B cell (primary cell): ENCODE measurements at regions not wholly inside any gene's neighbourhood (a gene's known extent, or its start where the extent isn't known, plus 50 kb on each side); places are given as distances from the start of the nearest gene placed in this dataset.

Experiments used
- ATAC-seq: fragments of 200-7000 bp; cut with Tn5 transposase; one replicate; pipeline ENCODE4 v1.10.0; 2021; ENCODE audit warnings: low read depth, mild to moderate bottlenecking, moderate number of reproducible peaks, moderate library complexity
- CTCF ChIA-PET: fragments of 350-600 bp; sonication (Branson Sonifier 250); formaldehyde crosslinking; loops from one replicate; lab custom pipeline; 2021; ENCODE audit warnings: antibody characterized with exemption, inconsistent platforms; lab: Charles Lee
- POLR2A ChIA-PET: fragments of 350-600 bp; sonication (Branson Sonifier 250); formaldehyde crosslinking; loops from one replicate; lab custom pipeline; 2021; ENCODE audit warnings: antibody characterized with exemption; lab: Charles Lee
- DNase-seq: peaks from one replicate; pipeline ENCODE4 v3.0.0; 2013
- H2AFZ ChIP-seq: 2 replicates; pipeline ENCODE4 v1.6.1; 2012; ENCODE audit warnings: mild to moderate bottlenecking, low read depth, low read length; ENCODE audit not compliant: insufficient read depth, poor library complexity, severe bottlenecking
- H3K27ac ChIP-seq, 2 donors: 1 replicate in 1 of 2; 2 replicates in 1 of 2; pipeline ENCODE4 v1.5.1; 2012 to 2013; ENCODE audit warnings: low read length in 2 of 2, mild to moderate bottlenecking in 2 of 2, moderate library complexity in 1 of 2
- H3K27me3 ChIP-seq, 4 experiments: fragments of 200-600 bp in 1 of 4; sonication (generic) in 1 of 4; replicated peaks in 1 of 4; 1 replicate in 2 of 4; 2 replicates in 2 of 4; pipeline versions ENCODE4 v1.6.1 to v1.7.0; 2013 to 2016; ENCODE audit warnings: low read length in 3 of 4, mild to moderate bottlenecking in 2 of 4, mixed read lengths in 1 of 4, moderate library complexity in 1 of 4; ENCODE audit not compliant: insufficient read depth in 4 of 4, control insufficient read depth in 3 of 4; ENCODE audit errors: control extremely low read depth in 1 of 4
- H3K36me3 ChIP-seq, 2 experiments: replicated peaks in 1 of 2; 1 replicate in 1 of 2; 2 replicates in 1 of 2; pipeline versions ENCODE4 v1.6.1 to v1.7.1; 2013; ENCODE audit warnings: low read length in 1 of 2; ENCODE audit not compliant: insufficient read depth in 2 of 2, control insufficient read depth in 1 of 2; ENCODE audit errors: control extremely low read depth in 1 of 2, extremely low read depth in 1 of 2
- H3K4me1 ChIP-seq, 2 donors: fragments of 200-600 bp in 1 of 2; sonication (generic) in 1 of 2; 1 replicate in 1 of 2; 2 replicates in 1 of 2; pipeline versions ENCODE4 v1.5.1 to v1.6.1; 2013 to 2017; ENCODE audit warnings: low read length in 2 of 2; ENCODE audit not compliant: control insufficient read depth in 2 of 2, insufficient read depth in 2 of 2
- H3K4me2 ChIP-seq: replicated peaks from 2 replicates; pipeline ENCODE3; 2012; ENCODE audit warnings: mild to moderate bottlenecking, low read depth, low read length; ENCODE audit not compliant: poor library complexity, severe bottlenecking
- H3K4me3 ChIP-seq, 5 experiments: fragments of 200-600 bp in 1 of 5; sonication (generic) in 1 of 5; 1 replicate in 3 of 5; 2 replicates in 2 of 5; pipeline versions ENCODE4 v1.5.1 to v1.7.0; 2011 to 2016; ENCODE audit warnings: low read length in 4 of 5, mild to moderate bottlenecking in 4 of 5, low read depth in 2 of 5, control low read depth in 1 of 5, moderate library complexity in 1 of 5; ENCODE audit not compliant: insufficient read depth in 1 of 5; ENCODE audit errors: control extremely low read depth in 1 of 5, extremely low read depth in 1 of 5
- H3K79me2 ChIP-seq: fragments of 200-600 bp; sonication (generic); one replicate; pipeline ENCODE4 v1.6.0; 2016; ENCODE audit warnings: low read length; ENCODE audit not compliant: control insufficient read depth, insufficient read depth
- H3K9ac ChIP-seq: fragments of 200-600 bp; sonication (generic); 2 replicates; pipeline ENCODE4 v1.6.1; 2017; ENCODE audit warnings: mild to moderate bottlenecking, low read length, moderate library complexity
- H3K9me3 ChIP-seq, 3 donors: one replicate each; pipeline versions ENCODE4 v1.6.1 to v1.7.1; 2013; ENCODE audit warnings: low read length in 2 of 3; ENCODE audit not compliant: control insufficient read depth in 2 of 3, insufficient read depth in 1 of 3; ENCODE audit errors: control extremely low read depth in 1 of 3
- H4K20me1 ChIP-seq: 2 replicates; pipeline ENCODE4 v1.6.0; 2012; ENCODE audit warnings: mild to moderate bottlenecking, low read length; ENCODE audit not compliant: insufficient read depth, control insufficient read depth, poor library complexity, severe bottlenecking
- H3K27ac Mint-ChIP-seq: one replicate; pipeline ENCODE4 v1.8.0; 2021; ENCODE audit warnings: mixed read lengths
- H3K27me3 Mint-ChIP-seq: one replicate; pipeline ENCODE4 v1.8.0; 2021; ENCODE audit warnings: mixed read lengths
- H3K4me1 Mint-ChIP-seq: one replicate; pipeline ENCODE4 v1.8.0; 2021; ENCODE audit warnings: mixed read lengths
- H3K4me3 Mint-ChIP-seq: one replicate; pipeline ENCODE4 v1.8.0; 2021; ENCODE audit warnings: mixed read lengths
- H3K9me3 Mint-ChIP-seq: one replicate; pipeline ENCODE4 v1.8.0; 2022; ENCODE audit warnings: mixed read lengths; ENCODE audit not compliant: insufficient read depth
- CTCF ChIP-seq: fragments of 200-600 bp; IDR thresholded peaks from one replicate; pipeline ENCODE4 v1.8.0; 2022; ENCODE audit warnings: antibody characterized with exemption, mild to moderate bottlenecking
- EZH2 ChIP-seq: IDR thresholded peaks from 2 replicates; pipeline ENCODE4 v1.6.1; 2012; ENCODE audit warnings: borderline replicate concordance, low read depth, mild to moderate bottlenecking, moderate library complexity, low read length; ENCODE audit not compliant: insufficient read depth, poor library complexity, severe bottlenecking
- WGBS: methylation state at CpG from one replicate; pipeline ENCODE4 v1.1.5; 2013; ENCODE audit warnings: missing lambda C conversion rate; ENCODE audit not compliant: insufficient coverage; 5-methylcytosine and 5-hydroxymethylcytosine counted together
- intact Hi-C: fragments of 100-400 bp; cut with micrococcal nuclease; formaldehyde crosslinking; loops from one replicate; pipeline ENCODE4 v1.10.0; 2022

GRCh38 chr18:48473816-48474215, 64.6 kb upstream of the ZBTB7C start:
- H3K9me3 Mint-ChIP-seq, result peaks cover 5% of the 10 kb centered on the region
- H3K27me3 Mint-ChIP-seq, result peaks cover 36% of the 10 kb centered on the region
- DNase-seq (no peak), ATAC-seq (no peak)
- no peak overlapping the region for H3K27ac Mint-ChIP-seq
- Histone ChIP-seq H4K20me1 (no peaks in the 10 kb centered on the region), H3K4me1 (no peaks in the 10 kb centered on the region), H3K79me2 (no peaks in the 10 kb centered on the region), H3K9me3 (peaks cover 0 to 5% (median 0%) of the 10 kb centered on the region in 3 donors), H2AFZ (no peak overlapping the region), H3K4me2 (no peak overlapping the region), H3K4me3 (no peak overlapping the region), H3K36me3 (no peaks in the 10 kb centered on the region), H3K27me3 (peaks cover 0 to 15% (median 3%) of the 10 kb centered on the region in 4 experiments), H3K9ac (no peak overlapping the region), H3K27ac (no peak overlapping the region)
- WGBS, result 91% methylated on average over 1 of the region's 1 CpG
- intact Hi-C loops, result no loop called here
- CTCF ChIA-PET, result interaction anchor here (1.6 to 2.5 kb wide), 2 partner anchors 9 to 1385 kb away, joined by 3 to 10 read pairs; no protein-coding TSS in a partner anchor
- TF ChIP-seq CTCF (no peak), EZH2 (no peak)
- no peaks in the 10 kb centered on the region for H3K4me1 Mint-ChIP-seq
- no peak overlapping the region for H3K4me3 Mint-ChIP-seq
- POLR2A ChIA-PET, result no interaction called here

DNA sequence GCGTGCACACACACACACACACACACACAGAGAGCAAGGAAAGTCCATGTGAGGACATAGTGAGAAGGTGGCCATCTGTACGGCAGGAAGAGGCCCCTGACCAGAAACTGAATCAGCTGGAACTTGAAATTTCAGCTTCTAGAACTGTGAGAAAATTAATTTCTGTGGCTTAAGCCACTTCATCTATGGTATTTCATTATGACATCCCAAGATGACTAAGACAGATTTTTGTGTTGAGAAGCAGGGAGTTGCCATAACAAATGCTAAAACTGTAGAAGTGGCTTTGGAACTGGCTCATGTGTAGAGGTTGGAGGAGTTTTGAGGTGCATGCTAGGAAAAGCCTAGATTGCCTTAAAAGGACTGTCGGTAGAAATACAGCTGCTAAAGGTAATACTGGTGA, 63.4 kb upstream of the ZBTB7C start:
- no peak overlapping the region for H3K4me2 ChIP-seq
- H3K79me2 ChIP-seq, result no peaks in the 10 kb centered on the region
- H4K20me1 ChIP-seq, result no peaks in the 10 kb centered on the region
- H3K27me3 ChIP-seq, result peaks cover 0 to 15% (median 3%) of the 10 kb centered on the region in 4 experiments
- peaks cover 0 to 2% (median 0%) of the 10 kb centered on the region in 3 donors for H3K9me3 ChIP-seq
- no peak overlapping the region for H3K4me3 Mint-ChIP-seq
- no peaks in the 10 kb centered on the region for H3K4me1 Mint-ChIP-seq
- H3K27ac Mint-ChIP-seq, result no peak overlapping the region
- H3K4me1 ChIP-seq, result no peaks in the 10 kb centered on the region
- H3K9me3 Mint-ChIP-seq, result peaks cover 5% of the 10 kb centered on the region
- CTCF ChIA-PET, result no interaction called here
- H2AFZ ChIP-seq, result no peak overlapping the region
- intact Hi-C loops, result no loop called here
- POLR2A ChIA-PET, result no interaction called here
- ATAC-seq (no peak), DNase-seq (no peak)
- no peaks in the 10 kb centered on the region for H3K36me3 ChIP-seq
- H3K27ac ChIP-seq, result no peak overlapping the region
- no peak for TF ChIP-seq CTCF
- no peak for TF ChIP-seq EZH2
- WGBS, result 100% methylated on average over 1 of the region's 3 CpGs
- no peak overlapping the region for H3K4me3 ChIP-seq
- peaks cover 44% of the 10 kb centered on the region for H3K27me3 Mint-ChIP-seq
- no peak overlapping the region for H3K9ac ChIP-seq
